ENCODE measurements at regions not wholly inside any gene's neighbourhood (a gene's known extent, or its start where the extent isn't known, plus 50 kb on each side); places are given as distances from the start of the nearest gene placed in this dataset.
A peak's percentile ranks its signal among the peaks of the same experiment; 100 is the strongest.

- Histone ChIP-seq H3K4me3 (no peak overlapping the region), H3K36me3 (ENCODE audit: low read depth) (no peaks in the 10 kb centered on the region), H3K9me3 (no peaks in the 10 kb centered on the region), H3K4me1 (ENCODE audit: low read depth) (peaks cover 32% of the 10 kb centered on the region)
- DNase-seq (peak in 2 of 3 donors; percentile 24 to 43), ATAC-seq (no peak)
- intact Hi-C loops (cut with DNase I, micrococcal nuclease) = no loop called here
- TF ChIP-seq CTCF (IDR thresholded peaks at IDR 0.05) = no peak
Measured at GRCh38 chr14:104286086-104286485, 147.7 kb downstream of the KIF26A start.

- no peak for TF ChIP-seq CTCF (IDR thresholded peaks at IDR 0.05)
- DNase-seq = peak in 2 of 3 donors; percentile 15 to 16
- intact Hi-C loops (cut with DNase I, micrococcal nuclease) = no loop called here
Measured at GRCh38 chr14:104286496-104286895, 148.1 kb downstream of the KIF26A start.

GRCh38 chr14:104287301-104288009 is 149.1 kb downstream of the KIF26A start:
- intact Hi-C loops (cut with DNase I, micrococcal nuclease) = no loop called here
- Histone ChIP-seq H3K4me1 (ENCODE audit: low read depth) (peaks cover 27% of the 10 kb centered on the region), H3K36me3 (ENCODE audit: low read depth) (no peaks in the 10 kb centered on the region), H3K4me3 (no peak overlapping the region), H3K9me3 (no peaks in the 10 kb centered on the region)
- ATAC-seq (no peak), DNase-seq (peak in 2 of 3 donors; percentile 18 to 33)
- no peak for TF ChIP-seq CTCF (IDR thresholded peaks at IDR 0.05)

More at GRCh38 chr14:104286496-104286895, 148.1 kb downstream of the KIF26A start:
- no peak for ATAC-seq
- no peaks in the 10 kb centered on the region for H3K36me3 ChIP-seq (ENCODE audit: low read depth)
- H3K9me3 ChIP-seq = no peaks in the 10 kb centered on the region
- H3K4me1 ChIP-seq (ENCODE audit: low read depth) = peaks cover 33% of the 10 kb centered on the region
- no peak overlapping the region for H3K4me3 ChIP-seq

GRCh38 chr14:104288272-104288671 is 149.9 kb downstream of the KIF26A start:
- H3K36me3 ChIP-seq (ENCODE audit: low read depth) = no peaks in the 10 kb centered on the region
- peak in 2 of 3 donors; percentile 12 to 14 for DNase-seq
- intact Hi-C loops (cut with DNase I, micrococcal nuclease) = no loop called here
- ATAC-seq = no peak
- no peak for TF ChIP-seq CTCF (IDR thresholded peaks at IDR 0.05)
- H3K4me3 ChIP-seq = no peak overlapping the region
- H3K9me3 ChIP-seq = no peaks in the 10 kb centered on the region
- H3K4me1 ChIP-seq (ENCODE audit: low read depth) = peaks cover 19% of the 10 kb centered on the region

- Histone ChIP-seq H3K9me3 (no peaks in the 10 kb centered on the region), H3K4me1 (ENCODE audit: low read depth) (peaks cover 15% of the 10 kb centered on the region), H3K4me3 (no peak overlapping the region), H3K36me3 (ENCODE audit: low read depth) (no peaks in the 10 kb centered on the region)
- DNase-seq = peak in 1 of 3 donors; percentile 10
- intact Hi-C loops (cut with DNase I, micrococcal nuclease) = no loop called here
- no peak for TF ChIP-seq CTCF (IDR thresholded peaks at IDR 0.05)
- no peak for ATAC-seq
Measured at GRCh38 chr14:104289507-104289906, 151.1 kb downstream of the KIF26A start.

All from mucosa of descending colon (tissue), 3 donors.